Endothelial cell of umbilical vein (primary cell): ENCODE measurements at regions not wholly inside any gene's neighbourhood (a gene's known extent, or its start where the extent isn't known, plus 50 kb on each side); places are given as distances from the start of the nearest gene placed in this dataset.

Source experiments
- EZH2 ChIP-seq: IDR thresholded peaks from 2 replicates; pipeline ENCODE4 v1.6.1; 2012; ENCODE audit warnings: borderline replicate concordance, low read depth, mild to moderate bottlenecking, moderate library complexity, low read length, inconsistent platforms; ENCODE audit not compliant: severe bottlenecking
- MYC ChIP-seq: IDR thresholded peaks from one replicate; pipeline ENCODE4 v1.6.1; 2011; ENCODE audit warnings: mild to moderate bottlenecking, low read depth, low read length

DNA sequence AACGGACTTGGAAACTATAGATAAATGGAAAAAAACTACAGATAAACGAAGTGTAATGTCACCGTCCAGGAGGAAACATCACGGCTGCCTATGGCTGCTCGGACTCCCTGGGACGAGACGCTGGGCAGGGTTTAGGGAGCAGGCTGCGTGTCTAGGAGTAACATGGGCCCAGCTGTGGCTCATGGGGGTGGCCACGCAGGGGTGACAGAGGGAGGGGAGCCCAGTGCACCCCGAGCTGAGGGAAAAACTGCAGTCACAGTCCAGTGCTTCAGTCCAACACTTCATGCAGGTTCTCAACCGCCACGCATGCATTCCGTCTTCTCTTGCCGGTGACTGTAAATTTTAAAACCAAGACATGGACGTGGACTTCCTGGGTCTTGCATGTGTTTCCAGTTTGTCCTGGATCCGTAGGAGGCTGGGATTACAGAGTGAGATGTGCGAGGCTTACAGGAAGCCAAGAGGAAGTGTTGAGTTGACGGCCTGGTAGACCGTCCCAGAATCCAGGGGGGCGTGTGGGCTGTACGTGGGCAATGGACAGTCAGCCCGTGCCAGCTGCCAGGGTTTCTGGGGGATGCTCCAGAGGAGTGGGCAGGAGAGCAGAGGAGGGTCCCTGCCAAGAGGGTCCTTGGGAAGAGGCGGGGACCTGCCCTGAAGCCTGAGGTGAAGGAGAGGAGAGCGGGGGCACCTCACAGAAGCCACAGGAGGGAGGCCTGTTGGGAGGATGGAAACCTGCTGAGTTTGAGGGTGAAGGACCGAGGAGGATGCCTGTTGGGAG, 691.4 kb downstream of the BRD1 start:
- TF ChIP-seq EZH2, result no peak
- TF ChIP-seq MYC, result no peak
